DOHH2 (cell line): ENCODE measurements at regions not wholly inside any gene's neighbourhood (a gene's known extent, or its start where the extent isn't known, plus 50 kb on each side); places are given as distances from the start of the nearest gene placed in this dataset.

Experiments
- EZH2phosphoT487 ChIP-seq: fragments of 200-600 bp; sonication (generic); IDR thresholded peaks from 2 replicates; pipeline ENCODE4 v1.6.1; 2017; ENCODE audit warnings: borderline replicate concordance, mild to moderate bottlenecking, antibody characterized with exemption, low read length, moderate library complexity, mixed read lengths
- TF ChIP-seq, protein P1 (sequence below): fragments of 200-600 bp; sonication (generic); IDR thresholded peaks from one replicate; pipeline ENCODE4 v1.5.1; 2014; ENCODE audit warnings: antibody characterized with exemption, mild to moderate bottlenecking, low read depth, low read length; ENCODE audit not compliant: poor library complexity, severe bottlenecking

DNA sequence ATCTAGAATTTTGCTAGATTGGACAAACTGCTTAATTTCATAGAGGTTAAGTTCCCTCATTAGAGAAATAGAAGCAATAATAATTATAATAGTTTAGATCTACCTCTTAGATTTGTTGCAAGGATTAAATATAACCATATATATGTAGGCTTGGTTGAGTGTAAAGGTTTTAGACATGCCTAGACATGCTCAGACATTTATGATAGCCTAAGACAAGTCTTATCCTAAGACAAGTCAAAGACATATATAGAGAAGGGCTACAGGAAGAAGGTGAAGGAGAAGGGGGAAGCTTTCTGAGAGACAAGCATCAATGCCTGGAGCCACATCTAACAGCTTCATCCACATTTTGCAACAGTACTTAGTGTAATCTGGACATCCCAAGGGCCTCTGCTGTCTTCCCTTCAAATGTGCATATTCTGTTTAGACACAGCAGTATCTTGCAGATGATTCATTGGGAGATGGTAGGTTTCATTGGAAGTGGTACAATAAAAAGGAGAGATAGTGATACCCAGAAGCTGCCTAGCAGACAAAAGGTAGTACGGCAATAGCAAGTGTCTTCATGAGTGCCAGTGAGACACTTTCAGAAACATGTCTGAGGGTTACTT, 146.5 kb downstream of the HGF start:
- TF ChIP-seq, protein P1, sequence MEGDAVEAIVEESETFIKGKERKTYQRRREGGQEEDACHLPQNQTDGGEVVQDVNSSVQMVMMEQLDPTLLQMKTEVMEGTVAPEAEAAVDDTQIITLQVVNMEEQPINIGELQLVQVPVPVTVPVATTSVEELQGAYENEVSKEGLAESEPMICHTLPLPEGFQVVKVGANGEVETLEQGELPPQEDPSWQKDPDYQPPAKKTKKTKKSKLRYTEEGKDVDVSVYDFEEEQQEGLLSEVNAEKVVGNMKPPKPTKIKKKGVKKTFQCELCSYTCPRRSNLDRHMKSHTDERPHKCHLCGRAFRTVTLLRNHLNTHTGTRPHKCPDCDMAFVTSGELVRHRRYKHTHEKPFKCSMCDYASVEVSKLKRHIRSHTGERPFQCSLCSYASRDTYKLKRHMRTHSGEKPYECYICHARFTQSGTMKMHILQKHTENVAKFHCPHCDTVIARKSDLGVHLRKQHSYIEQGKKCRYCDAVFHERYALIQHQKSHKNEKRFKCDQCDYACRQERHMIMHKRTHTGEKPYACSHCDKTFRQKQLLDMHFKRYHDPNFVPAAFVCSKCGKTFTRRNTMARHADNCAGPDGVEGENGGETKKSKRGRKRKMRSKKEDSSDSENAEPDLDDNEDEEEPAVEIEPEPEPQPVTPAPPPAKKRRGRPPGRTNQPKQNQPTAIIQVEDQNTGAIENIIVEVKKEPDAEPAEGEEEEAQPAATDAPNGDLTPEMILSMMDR, result no peak
- TF ChIP-seq EZH2phosphoT487, result no peak
